Right hindlimb (tissue), 1 donor: ENCODE measurements at regions not wholly inside any gene's neighbourhood (a gene's known extent, or its start where the extent isn't known, plus 50 kb on each side); places are given as distances from the start of the nearest gene placed in this dataset.
A peak's percentile ranks its signal among the peaks of the same experiment; 100 is the strongest.
"Not testable (repeated sequence)": the region's sequence is repeated elsewhere in the genome, so short reads cannot be mapped to it uniquely, and the experiment has no call there.

Experiments
- DNase-seq: peaks from one replicate; pipeline ENCODE4 v3.0.0-alpha.2; 2018

- DNase-seq: not testable (repeated sequence)
Observed at GRCh38 chr3:192968901-192969300, 51.2 kb upstream of the MB21D2 start.

- no peak for DNase-seq
Observed at GRCh38 chr3:192980632-192981031, 63.0 kb upstream of the MB21D2 start.

GRCh38 chr3:192986379-192986778, 68.7 kb upstream of the MB21D2 start:
- DNase-seq: no peak

GRCh38 chr3:192991356-192991755, 73.7 kb upstream of the MB21D2 start:
- DNase-seq: no peak

GRCh38 chr3:192992361-192992760, 74.7 kb upstream of the MB21D2 start:
- DNase-seq: no peak

- no peak for DNase-seq
Observed at GRCh38 chr3:192993411-192993810, 75.8 kb upstream of the MB21D2 start.

- DNase-seq: not testable (repeated sequence)
Observed at GRCh38 chr3:193001113-193001512, 83.5 kb upstream of the MB21D2 start.

GRCh38 chr3:193003624-193004023, 86.0 kb upstream of the MB21D2 start:
- not testable (repeated sequence) for DNase-seq

- no peak for DNase-seq
Observed at GRCh38 chr3:193008654-193009053, 91.0 kb upstream of the MB21D2 start.

- DNase-seq: peak; percentile 78
Observed at GRCh38 chr3:193010191-193010590, 92.5 kb upstream of the MB21D2 start.

GRCh38 chr3:193011958-193012357, 94.3 kb upstream of the MB21D2 start:
- no peak for DNase-seq

- no peak for DNase-seq
Observed at GRCh38 chr3:193014902-193015301, 97.2 kb upstream of the MB21D2 start.

- peak; percentile 28 for DNase-seq
Observed at GRCh38 chr3:193016437-193016901, 98.8 kb upstream of the MB21D2 start.

- no peak for DNase-seq
Observed at GRCh38 chr3:193021506-193022010, 103.9 kb upstream of the MB21D2 start.

GRCh38 chr3:193023218-193023617, 105.6 kb upstream of the MB21D2 start:
- DNase-seq: no peak

GRCh38 chr3:193028258-193028657, 110.6 kb upstream of the MB21D2 start:
- DNase-seq: no peak

GRCh38 chr3:193029800-193030199, 112.1 kb upstream of the MB21D2 start:
- no peak for DNase-seq

- no peak for DNase-seq
Observed at GRCh38 chr3:193030276-193030675, 112.6 kb upstream of the MB21D2 start.

GRCh38 chr3:193031911-193032310, 114.3 kb upstream of the MB21D2 start:
- DNase-seq: no peak

GRCh38 chr3:193033226-193033780, 115.6 kb upstream of the MB21D2 start:
- no peak for DNase-seq

GRCh38 chr3:193037828-193038227, 120.2 kb upstream of the MB21D2 start:
- not testable (repeated sequence) for DNase-seq

GRCh38 chr3:193039058-193039457, 121.4 kb upstream of the MB21D2 start:
- DNase-seq: no peak

- no peak for DNase-seq
Observed at GRCh38 chr3:193040836-193041672, 123.4 kb upstream of the MB21D2 start.

- DNase-seq: peak; percentile 21
Observed at GRCh38 chr3:193046371-193046770, 128.7 kb upstream of the MB21D2 start.
